Stimulated activated naive CD8-positive, alpha-beta T cell treated with anti-CD3 and anti-CD28 coated beads, Interleukin-15, amount 100 ng/mL, for 72 hours (primary cell): ENCODE measurements at regions not wholly inside any gene's neighbourhood (a gene's known extent, or its start where the extent isn't known, plus 50 kb on each side); places are given as distances from the start of the nearest gene placed in this dataset.

ENCODE experiments used
- ATAC-seq: fragments of 150-1000 bp; cut with Tn5 transposase; 2 replicates; pipeline ENCODE4 v1.10.0; 2021; ENCODE audit warnings: mild to moderate bottlenecking, moderate library complexity
- DNase-seq, 2 donors: peaks; one replicate each; pipeline ENCODE4 v3.0.0; 2021 to 2022
- H3K27ac Mint-ChIP-seq, 2 donors: one replicate each; pipeline ENCODE4 v1.8.0; 2022; ENCODE audit warnings: mild to moderate bottlenecking in 2 of 2, mixed read lengths in 2 of 2, moderate library complexity in 2 of 2
- H3K27me3 Mint-ChIP-seq: one replicate; pipeline ENCODE4 v1.8.0; 2022; ENCODE audit warnings: mixed read lengths
- H3K4me1 Mint-ChIP-seq: one replicate; pipeline ENCODE4 v1.8.0; 2022; ENCODE audit warnings: mild to moderate bottlenecking, mixed read lengths
- H3K4me3 Mint-ChIP-seq, 2 donors: one replicate each; pipeline ENCODE4 v1.8.0; 2022; ENCODE audit warnings: mild to moderate bottlenecking in 2 of 2, mixed read lengths in 2 of 2, moderate library complexity in 1 of 2
- H3K9me3 Mint-ChIP-seq, 2 donors: one replicate each; pipeline ENCODE4 v1.8.0; 2022; ENCODE audit warnings: mixed read lengths in 2 of 2

DNA sequence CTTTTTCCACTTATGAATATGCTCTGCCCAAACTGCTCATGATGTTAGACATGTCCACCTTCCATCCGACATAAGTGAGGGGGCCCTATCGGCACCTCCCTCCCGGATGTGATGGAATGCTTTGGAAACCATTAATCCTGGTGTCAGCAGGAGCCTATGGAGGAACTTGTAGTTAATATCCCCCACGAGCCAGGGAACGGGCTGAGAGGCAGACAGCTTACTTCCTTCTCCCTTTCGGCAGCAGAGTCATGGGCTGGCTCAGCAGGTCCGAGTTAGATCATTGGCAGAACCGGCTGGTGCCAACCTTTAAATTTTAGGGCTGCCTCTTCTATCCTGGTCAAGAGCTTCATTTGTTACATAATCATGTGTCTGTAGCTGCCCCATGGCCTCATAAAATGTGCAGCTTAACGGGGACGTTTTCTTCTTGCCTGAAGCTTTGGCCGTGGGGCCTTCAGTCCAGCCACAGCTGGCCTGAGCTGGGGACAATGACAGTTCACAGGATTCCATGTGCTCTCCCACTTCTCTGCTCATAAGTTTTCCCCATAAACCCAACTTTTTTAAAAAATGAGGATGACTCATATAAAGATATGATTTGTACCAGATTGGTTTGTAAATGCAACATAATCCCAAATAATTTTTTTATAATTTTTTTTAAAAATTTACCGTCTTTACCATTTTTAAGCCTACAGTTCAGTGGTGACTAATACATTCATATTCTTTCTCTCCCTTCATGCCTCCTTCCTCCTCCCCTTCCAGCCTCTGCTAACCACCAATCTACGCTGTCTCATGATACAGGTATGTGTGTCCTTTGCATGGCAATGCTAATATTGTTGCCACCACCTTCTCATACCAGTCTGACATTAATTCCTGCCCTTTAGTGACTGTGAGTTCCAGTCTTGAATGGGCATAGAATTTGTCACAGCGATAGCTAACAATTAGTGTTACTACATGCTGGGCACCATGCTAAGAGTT, 62.2 kb upstream of the RGMA start:
- H3K9me3 Mint-ChIP-seq, result no peaks in the 10 kb centered on the region
- no peak for DNase-seq
- no peak for ATAC-seq
- peaks cover 16% of the 10 kb centered on the region for H3K4me1 Mint-ChIP-seq
- H3K27me3 Mint-ChIP-seq, result peaks cover 8% of the 10 kb centered on the region
- H3K4me3 Mint-ChIP-seq, result no peak overlapping the region
- no peak overlapping the region for H3K27ac Mint-ChIP-seq

DNA sequence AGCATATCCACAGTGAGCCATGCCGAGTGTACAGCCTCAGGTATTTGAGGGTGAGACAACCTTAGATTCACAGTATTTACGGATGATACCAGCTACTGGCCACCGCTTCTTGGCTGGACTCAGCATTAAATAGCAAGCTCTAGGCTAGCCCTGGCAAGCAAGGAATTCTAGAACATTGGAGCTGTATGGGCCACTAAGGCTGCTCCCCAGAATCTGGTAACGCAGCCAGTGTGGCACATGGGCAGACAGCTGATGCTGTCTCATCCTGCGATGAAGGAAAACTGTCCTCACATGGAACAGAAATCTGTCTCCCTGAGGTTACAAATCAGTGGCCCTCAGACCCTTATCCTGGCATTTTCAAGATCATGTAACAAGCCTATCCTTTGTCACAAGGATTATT, 57.6 kb upstream of the RGMA start:
- Mint-ChIP-seq H3K4me3 (no peak overlapping the region), H3K27ac (no peak overlapping the region), H3K4me1 (peaks cover 1% of the 10 kb centered on the region), H3K27me3 (no peaks in the 10 kb centered on the region), H3K9me3 (no peaks in the 10 kb centered on the region)
- DNase-seq (no peak), ATAC-seq (no peak)

DNA sequence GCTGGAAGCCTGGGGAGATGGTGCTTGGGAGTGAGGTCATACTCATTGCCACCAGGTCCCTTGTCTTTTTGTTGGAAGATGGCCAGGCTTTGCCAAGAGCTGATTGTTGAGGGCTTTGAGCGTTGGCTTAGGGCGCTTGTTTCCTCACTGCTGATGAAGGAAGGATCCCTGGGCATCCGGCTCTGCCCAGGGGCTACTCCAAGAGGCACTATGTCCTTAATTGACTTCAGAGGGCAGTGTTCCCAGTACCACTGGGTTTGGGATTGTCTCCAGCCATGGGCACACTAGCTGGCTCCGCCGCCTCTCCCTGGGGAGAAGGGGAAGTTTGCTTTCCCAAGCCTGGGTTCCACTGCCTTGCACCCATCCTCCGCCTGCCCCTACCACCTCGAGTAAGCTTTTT, 57.2 kb upstream of the RGMA start:
- no peak overlapping the region for H3K27ac Mint-ChIP-seq
- no peak for DNase-seq
- H3K4me1 Mint-ChIP-seq, result peaks cover 5% of the 10 kb centered on the region
- no peak for ATAC-seq
- H3K9me3 Mint-ChIP-seq, result no peaks in the 10 kb centered on the region
- H3K27me3 Mint-ChIP-seq, result no peaks in the 10 kb centered on the region
- no peak overlapping the region for H3K4me3 Mint-ChIP-seq

DNA sequence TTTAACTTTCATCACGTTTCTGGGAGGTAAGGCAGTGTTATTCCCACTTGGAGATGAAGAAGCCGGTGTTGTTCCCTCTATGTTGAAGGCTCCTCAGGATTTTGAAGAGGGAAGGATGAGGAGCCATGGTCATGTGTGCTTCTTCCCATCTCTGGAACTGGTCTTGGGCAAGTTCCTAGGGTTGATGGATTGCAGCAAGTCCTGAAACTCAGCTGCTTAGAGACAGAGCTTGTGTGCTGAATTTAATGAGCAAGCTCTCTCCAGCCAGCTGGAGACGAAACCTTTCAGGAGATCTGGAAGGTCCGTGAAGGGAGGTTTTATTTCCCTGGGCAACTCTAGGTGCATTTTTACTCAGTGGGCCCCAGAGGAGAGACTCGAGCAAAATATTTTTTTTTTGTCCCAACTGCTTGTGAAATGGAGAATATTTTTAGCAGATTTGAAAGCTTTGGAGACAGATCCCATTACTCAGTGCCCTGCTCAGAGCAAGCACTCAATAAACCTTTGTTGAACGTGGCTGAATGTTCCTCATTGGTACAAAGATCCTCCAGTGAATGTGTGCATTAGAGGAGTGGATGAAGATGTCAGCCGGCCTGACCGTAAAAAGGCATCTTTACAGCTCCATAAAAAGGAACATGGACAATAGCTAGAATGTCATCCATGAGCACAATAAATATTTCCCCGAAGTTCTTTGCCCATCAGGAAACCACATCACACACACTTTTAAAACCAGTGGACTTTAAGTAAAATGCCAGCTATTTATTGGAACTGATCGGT, 55.6 kb upstream of the RGMA start:
- ATAC-seq (no peak), DNase-seq (no peak)
- peaks cover 5% of the 10 kb centered on the region for H3K4me1 Mint-ChIP-seq
- H3K27ac Mint-ChIP-seq, result no peak overlapping the region
- H3K27me3 Mint-ChIP-seq, result no peaks in the 10 kb centered on the region
- no peak overlapping the region for H3K4me3 Mint-ChIP-seq
- no peaks in the 10 kb centered on the region for H3K9me3 Mint-ChIP-seq

DNA sequence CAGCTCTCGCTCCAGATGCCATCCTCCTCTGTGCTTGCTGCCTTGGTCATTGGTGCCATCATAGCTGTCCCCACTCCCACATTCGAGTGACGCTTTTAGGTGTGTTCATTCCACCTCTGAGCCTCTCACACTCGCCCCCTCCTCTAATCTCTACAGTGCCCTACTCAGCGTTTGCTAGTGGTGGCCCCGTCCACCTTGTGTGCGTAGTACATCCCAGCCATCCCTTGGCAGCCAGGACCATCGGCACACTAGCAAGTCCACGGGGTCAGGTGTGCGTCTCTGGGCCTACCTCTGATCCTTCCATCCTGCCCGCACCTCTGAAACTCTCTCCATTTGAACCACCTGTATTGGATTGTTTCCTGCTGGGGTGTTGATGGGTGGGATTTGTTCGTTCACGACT, 54.2 kb upstream of the RGMA start:
- Mint-ChIP-seq H3K27me3 (no peaks in the 10 kb centered on the region), H3K4me3 (no peak overlapping the region), H3K9me3 (no peaks in the 10 kb centered on the region), H3K4me1 (peaks cover 5% of the 10 kb centered on the region), H3K27ac (no peak overlapping the region)
- ATAC-seq (no peak), DNase-seq (no peak)

DNA sequence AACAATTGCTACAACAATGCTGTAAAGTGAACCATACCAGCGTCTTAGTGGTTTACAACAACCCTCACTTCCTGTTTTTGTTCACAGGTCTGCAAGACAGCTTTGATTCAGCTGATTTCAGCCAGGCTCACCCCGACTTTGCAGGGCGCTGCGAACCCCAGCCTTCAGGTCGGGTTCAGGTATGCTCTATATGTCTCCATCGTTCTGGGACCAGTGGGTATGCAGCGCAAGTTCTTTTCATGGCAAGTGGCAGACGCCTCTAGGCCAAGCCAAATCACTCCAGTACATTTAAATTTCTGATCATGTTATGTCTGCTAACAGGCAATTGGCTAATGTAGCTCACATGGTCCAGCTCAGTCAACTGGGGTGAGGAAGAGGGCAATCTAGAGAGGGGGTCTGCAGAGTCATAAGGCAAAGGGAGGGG, 52.4 kb upstream of the RGMA start:
- H3K4me3 Mint-ChIP-seq, result no peak overlapping the region
- peaks cover 5% of the 10 kb centered on the region for H3K4me1 Mint-ChIP-seq
- no peaks in the 10 kb centered on the region for H3K27me3 Mint-ChIP-seq
- no peak for DNase-seq
- no peaks in the 10 kb centered on the region for H3K9me3 Mint-ChIP-seq
- ATAC-seq, result no peak
- no peak overlapping the region for H3K27ac Mint-ChIP-seq

DNA sequence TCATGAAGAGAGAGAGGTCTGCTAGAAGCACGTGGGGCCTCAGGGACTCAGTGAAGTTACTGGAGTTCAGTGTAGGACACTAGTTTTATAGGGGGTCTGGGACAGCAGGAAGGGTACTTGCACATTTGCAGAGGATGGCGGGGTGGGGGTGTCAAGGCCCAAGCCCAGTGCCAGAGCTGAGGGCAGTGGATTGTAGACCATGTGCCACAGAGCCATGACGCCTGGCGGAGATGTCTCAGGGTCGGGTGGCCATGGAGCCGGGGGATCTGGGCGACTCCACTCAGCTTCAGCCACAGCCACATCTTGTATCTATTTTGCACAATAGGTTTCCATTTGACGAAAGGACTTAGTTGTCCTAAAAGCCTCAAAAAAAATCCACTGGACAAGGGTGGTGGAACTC, 50.4 kb upstream of the RGMA start:
- Mint-ChIP-seq H3K4me3 (no peak overlapping the region), H3K27me3 (no peaks in the 10 kb centered on the region), H3K4me1 (peaks cover 5% of the 10 kb centered on the region), H3K27ac (no peak overlapping the region), H3K9me3 (no peaks in the 10 kb centered on the region)
- DNase-seq (no peak), ATAC-seq (no peak)

DNA sequence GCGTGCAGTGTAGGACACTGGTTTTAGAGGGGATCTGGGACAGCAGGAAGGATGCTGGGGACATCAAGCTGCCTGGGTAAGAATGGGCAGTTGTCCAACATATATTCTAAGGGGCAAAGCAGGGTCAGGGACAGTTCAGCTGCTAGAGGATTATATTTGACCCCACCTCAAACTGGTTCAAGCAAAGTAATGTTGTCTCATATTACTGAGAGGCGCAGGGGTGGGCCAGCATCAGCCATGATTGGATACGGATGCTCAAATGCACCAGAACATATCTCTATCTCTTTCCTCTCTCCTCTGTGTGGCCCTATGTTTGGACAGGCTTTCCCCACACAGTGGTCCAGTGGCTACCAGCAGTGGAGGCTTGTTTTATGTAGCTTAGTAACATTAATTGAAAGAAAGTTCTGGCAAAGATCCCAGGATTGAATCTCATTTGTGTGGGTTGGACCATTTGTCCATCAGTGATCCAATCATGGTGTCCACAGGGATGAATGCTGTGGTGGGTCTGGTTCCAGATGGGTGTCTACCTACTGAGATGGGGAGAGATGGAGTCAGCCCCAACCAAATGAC, 49.8 kb upstream of the RGMA start:
- Mint-ChIP-seq H3K4me1 (peaks cover 5% of the 10 kb centered on the region), H3K9me3 (no peaks in the 10 kb centered on the region), H3K4me3 (no peak overlapping the region), H3K27me3 (no peaks in the 10 kb centered on the region), H3K27ac (peak overlapping the region in 1 of 2 donors; percentile 67)
- DNase-seq, result no peak
- ATAC-seq, result no peak
